H9 (cell line): ENCODE measurements at regions not wholly inside any gene's neighbourhood (a gene's known extent, or its start where the extent isn't known, plus 50 kb on each side); places are given as distances from the start of the nearest gene placed in this dataset.

Source experiments
- DNase-seq: peaks from one replicate; pipeline ENCODE4 v3.0.0-alpha.2; 2017
- H2AFZ ChIP-seq: one replicate; pipeline ENCODE4 v1.6.1; 2013; ENCODE audit warnings: mild to moderate bottlenecking, low read length, control low read depth, moderate library complexity
- H2AK5ac ChIP-seq: 2 replicates; pipeline ENCODE4 v1.6.1; 2013; ENCODE audit warnings: low read length, control low read depth, mixed read lengths; ENCODE audit not compliant: insufficient read length
- H2BK120ac ChIP-seq: one replicate; pipeline ENCODE4 v1.6.1; 2013; ENCODE audit warnings: low read depth, mild to moderate bottlenecking, low read length, control low read depth, inconsistent platforms; ENCODE audit not compliant: poor library complexity, severe bottlenecking
- H2BK12ac ChIP-seq: 2 replicates; pipeline ENCODE4 v1.6.1; 2013; ENCODE audit warnings: low read length, control low read depth, mixed read lengths, low read depth; ENCODE audit not compliant: insufficient read length
- H2BK15ac ChIP-seq: 2 replicates; pipeline ENCODE4 v1.6.1; 2013; ENCODE audit warnings: low read depth, low read length, control low read depth
- H2BK20ac ChIP-seq: one replicate; pipeline ENCODE4 v1.6.1; 2013; ENCODE audit warnings: low read depth, mild to moderate bottlenecking, low read length, control low read depth, inconsistent platforms; ENCODE audit not compliant: poor library complexity, severe bottlenecking
- H2BK5ac ChIP-seq: 2 replicates; pipeline ENCODE4 v1.6.1; 2013; ENCODE audit warnings: low read length, control low read depth, mixed read lengths; ENCODE audit not compliant: insufficient read length
- H3K14ac ChIP-seq: 2 replicates; pipeline ENCODE4 v1.6.1; 2013; ENCODE audit warnings: low read length, control low read depth; ENCODE audit not compliant: insufficient read depth
- H3K18ac ChIP-seq: 2 replicates; pipeline ENCODE4 v1.6.1; 2013; ENCODE audit warnings: low read depth, mild to moderate bottlenecking, mixed read lengths, low read length, control low read depth; ENCODE audit not compliant: insufficient read length
- H3K23ac ChIP-seq: 2 replicates; pipeline ENCODE4 v1.6.1; 2013; ENCODE audit warnings: low read length, control low read depth, mixed read lengths, low read depth; ENCODE audit not compliant: insufficient read length
- H3K23me2 ChIP-seq: 2 replicates; pipeline ENCODE4 v1.6.1; 2013; ENCODE audit warnings: low read depth, mild to moderate bottlenecking, mixed read lengths, low read length, control low read depth; ENCODE audit not compliant: insufficient read length, poor library complexity, severe bottlenecking
- H3K27ac ChIP-seq: 2 replicates; pipeline ENCODE4 v1.5.1; 2013; ENCODE audit warnings: low read length, control low read depth, mixed read lengths, low read depth; ENCODE audit not compliant: insufficient read length
- H3K27me3 ChIP-seq: 2 replicates; pipeline ENCODE4 v1.6.1; 2013; ENCODE audit warnings: low read length, control low read depth, inconsistent platforms; ENCODE audit not compliant: insufficient read depth
- H3K4ac ChIP-seq: 2 replicates; pipeline ENCODE4 v1.6.1; 2013; ENCODE audit warnings: low read depth, mild to moderate bottlenecking, control low read depth, inconsistent platforms, low read length, moderate library complexity
- H3K4me1 ChIP-seq: 2 replicates; pipeline ENCODE4 v1.6.1; 2013; ENCODE audit warnings: low read length, control low read depth, inconsistent platforms; ENCODE audit not compliant: insufficient read depth
- H3K4me2 ChIP-seq: 2 replicates; pipeline ENCODE4 v1.6.1; 2013; ENCODE audit warnings: low read length, control low read depth, mixed read lengths; ENCODE audit not compliant: insufficient read length, insufficient read depth
- H3K56ac ChIP-seq: 2 replicates; pipeline ENCODE4 v1.6.1; 2013; ENCODE audit warnings: low read depth, mild to moderate bottlenecking, mixed read lengths, low read length, control low read depth; ENCODE audit not compliant: insufficient read length
- H3K79me1 ChIP-seq: 2 replicates; pipeline ENCODE4 v1.6.1; 2013; ENCODE audit warnings: low read depth, mild to moderate bottlenecking, moderate library complexity, low read length, control low read depth, inconsistent platforms; ENCODE audit not compliant: insufficient read depth, poor library complexity, severe bottlenecking
- H3K79me2 ChIP-seq: 2 replicates; pipeline ENCODE4 v1.6.1; 2013; ENCODE audit warnings: low read length, control low read depth, inconsistent platforms; ENCODE audit not compliant: insufficient read depth
- H3K9ac ChIP-seq: 2 replicates; pipeline ENCODE4 v1.6.1; 2013; ENCODE audit warnings: low read length, control low read depth, mixed read lengths; ENCODE audit not compliant: insufficient read length; ENCODE audit errors: extremely low read depth
- H3K9me3 ChIP-seq: one replicate; pipeline ENCODE4 v1.6.1; 2013; ENCODE audit warnings: low read depth, low read length, inconsistent platforms; ENCODE audit not compliant: control insufficient read depth
- H3T11ph ChIP-seq: one replicate; pipeline ENCODE4 v1.6.1; 2013; ENCODE audit warnings: mild to moderate bottlenecking, low read length, control low read depth, inconsistent platforms
- H4K20me1 ChIP-seq: one replicate; pipeline ENCODE4 v1.6.1; 2013; ENCODE audit not compliant: control insufficient read depth, insufficient read length, insufficient read depth
- H4K5ac ChIP-seq: 2 replicates; pipeline ENCODE4 v1.6.1; 2013; ENCODE audit warnings: low read depth, mild to moderate bottlenecking, mixed read lengths, low read length, control low read depth; ENCODE audit not compliant: insufficient read length
- H4K8ac ChIP-seq: replicated peaks from 2 replicates; pipeline ENCODE4 v1.6.1; 2013; ENCODE audit warnings: low read length, control low read depth, mixed read lengths, low read depth; ENCODE audit not compliant: insufficient read length
- H4K91ac ChIP-seq: 2 replicates; pipeline ENCODE4 v1.6.1; 2013; ENCODE audit warnings: low read depth, mild to moderate bottlenecking, moderate library complexity, mixed read lengths, low read length, control low read depth; ENCODE audit not compliant: insufficient read length
- H3K27ac Mint-ChIP-seq, 3 experiments: 2 replicates in 2 of 3; 3 replicates in 1 of 3; pipeline ENCODE4 v1.8.0; 2020 to 2021; ENCODE audit warnings: mixed read lengths in 3 of 3, mild to moderate bottlenecking in 1 of 3, moderate library complexity in 1 of 3
- H3K27me3 Mint-ChIP-seq: 2 replicates; pipeline ENCODE4 v1.8.0; 2021; ENCODE audit warnings: low read depth, mild to moderate bottlenecking, moderate library complexity, mixed read lengths
- H3K36me3 Mint-ChIP-seq, 3 experiments: 2 replicates in 2 of 3; 3 replicates in 1 of 3; pipeline ENCODE4 v1.8.0; 2020 to 2021; ENCODE audit warnings: low read depth in 3 of 3, mixed read lengths in 3 of 3; ENCODE audit not compliant: insufficient read depth in 1 of 3
- H3K4me1 Mint-ChIP-seq, 2 experiments: 2 replicates each; pipeline ENCODE4 v1.8.0; 2020; ENCODE audit warnings: mixed read lengths in 2 of 2
- H3K4me3 Mint-ChIP-seq, 2 experiments: 2 replicates in 1 of 2; 3 replicates in 1 of 2; pipeline ENCODE4 v1.8.0; 2020 to 2021; ENCODE audit warnings: mild to moderate bottlenecking in 2 of 2, mixed read lengths in 2 of 2, moderate library complexity in 1 of 2
- H3K9me3 Mint-ChIP-seq, 2 experiments: 2 replicates in 1 of 2; 3 replicates in 1 of 2; pipeline ENCODE4 v1.8.0; 2020; ENCODE audit warnings: mild to moderate bottlenecking in 2 of 2, mixed read lengths in 2 of 2, moderate library complexity in 1 of 2
- CTCF ChIP-seq: fragments of 200-600 bp; sonication (generic); conservative IDR thresholded peaks from 3 replicates; pipeline ENCODE4 v1.8.0; 2021; ENCODE audit warnings: antibody characterized with exemption, mild to moderate bottlenecking

DNA sequence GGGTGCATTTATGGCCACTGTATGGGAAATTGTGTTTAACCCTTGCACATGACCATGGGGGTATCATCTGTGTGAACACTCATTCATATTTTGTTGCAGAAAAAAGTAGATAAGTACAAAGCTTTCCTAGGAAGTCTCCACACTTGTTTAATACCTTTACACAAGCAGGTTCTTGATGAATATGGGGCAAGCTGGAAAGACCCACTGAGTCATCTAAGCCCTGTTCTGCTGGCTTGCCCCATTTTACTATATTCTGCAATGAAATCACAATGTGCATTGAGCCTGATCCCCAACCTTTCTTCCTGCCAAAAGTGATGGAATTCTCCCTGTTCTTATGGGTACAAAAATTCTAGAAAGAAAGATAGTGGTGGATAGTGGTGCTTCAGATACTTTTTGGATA is 99.8 kb downstream of the CCDC71L start:
- no peak overlapping the region for H4K5ac ChIP-seq

More for the DNA sequence above, 99.8 kb downstream of the CCDC71L start:
- Histone ChIP-seq H3K23me2 (no peaks in the 10 kb centered on the region), H4K8ac (no peak overlapping the region), H2BK5ac (no peak overlapping the region), H3K9me3 (no peaks in the 10 kb centered on the region), H3K4me2 (no peak overlapping the region), H3T11ph (no peak overlapping the region), H4K20me1 (no peaks in the 10 kb centered on the region), H3K27ac (no peak overlapping the region), H3K56ac (no peak overlapping the region), H3K23ac (no peak overlapping the region), H2AK5ac (no peak overlapping the region), H3K4ac (no peak overlapping the region), H4K91ac (no peak overlapping the region), H3K79me1 (no peaks in the 10 kb centered on the region), H3K14ac (no peak overlapping the region), H2BK20ac (no peak overlapping the region), H2BK12ac (no peak overlapping the region), H3K79me2 (no peaks in the 10 kb centered on the region), H3K4me1 (no peaks in the 10 kb centered on the region), H2BK15ac (no peak overlapping the region), H2BK120ac (no peak overlapping the region), H3K9ac (no peak overlapping the region), H3K27me3 (no peaks in the 10 kb centered on the region), H2AFZ (no peak overlapping the region), H3K18ac (no peak overlapping the region)
- no peak overlapping the region for H3K4me3 Mint-ChIP-seq
- no peak for TF ChIP-seq CTCF
- no peak for DNase-seq
- no peaks in the 10 kb centered on the region for H3K4me1 Mint-ChIP-seq
- H3K9me3 Mint-ChIP-seq: peaks cover 0 to 3% of the 10 kb centered on the region in 2 experiments; a peak in 1 of 5 replicates
- peaks cover 3% of the 10 kb centered on the region for H3K27me3 Mint-ChIP-seq
- no peak overlapping the region for H3K27ac Mint-ChIP-seq
- no peaks in the 10 kb centered on the region; a peak in 1 of 7 replicates for H3K36me3 Mint-ChIP-seq
